ENCODE measurements at regions not wholly inside any gene's neighbourhood (a gene's known extent, or its start where the extent isn't known, plus 50 kb on each side); places are given as distances from the start of the nearest gene placed in this dataset.

DNA sequence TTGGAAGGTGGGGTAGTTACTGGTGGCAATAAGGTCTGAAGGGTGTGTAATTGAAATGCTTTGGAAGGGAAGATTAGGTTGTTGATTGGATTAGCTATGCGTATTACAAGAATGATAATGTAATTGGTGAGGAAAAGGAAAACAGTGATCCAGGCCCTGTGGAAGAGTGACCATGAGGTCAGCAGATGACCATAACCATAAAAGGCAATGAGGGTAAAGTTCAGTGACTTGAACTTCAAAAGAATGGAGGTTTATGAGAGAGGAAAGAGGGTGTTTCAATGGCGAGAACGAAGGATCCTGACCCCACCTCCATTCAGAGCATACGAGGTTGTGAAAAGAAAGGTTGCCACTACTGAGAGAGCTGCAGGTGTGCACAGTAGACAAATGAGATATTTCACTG is 439.7 kb downstream of the CCSER2 start:
- peak; percentile 68 for ATAC-seq

DNA sequence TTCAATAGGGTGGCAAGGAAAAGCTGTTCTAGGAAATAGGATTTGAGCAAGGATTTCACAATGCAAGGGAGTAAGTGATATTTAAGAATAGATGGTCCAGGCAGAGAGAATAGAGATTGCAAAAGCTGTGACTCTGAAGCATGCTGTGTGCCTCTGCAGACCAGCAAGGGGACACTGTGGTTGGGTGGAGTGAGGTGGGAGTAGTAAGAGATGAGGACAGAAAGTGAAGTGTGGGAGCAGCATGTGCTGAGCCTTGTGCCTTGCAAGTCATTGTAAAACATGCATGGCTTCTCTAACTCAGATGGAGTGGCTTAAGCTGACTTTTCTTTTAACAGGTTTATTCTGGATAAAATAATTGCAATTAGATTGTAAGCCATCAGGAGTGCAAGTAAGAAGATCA is 442.4 kb downstream of the CCSER2 start:
- no peak for ATAC-seq

More for the DNA sequence above, 439.7 kb downstream of the CCSER2 start:
- DNase-seq (ENCODE audit: low spot score): no peak

DNA sequence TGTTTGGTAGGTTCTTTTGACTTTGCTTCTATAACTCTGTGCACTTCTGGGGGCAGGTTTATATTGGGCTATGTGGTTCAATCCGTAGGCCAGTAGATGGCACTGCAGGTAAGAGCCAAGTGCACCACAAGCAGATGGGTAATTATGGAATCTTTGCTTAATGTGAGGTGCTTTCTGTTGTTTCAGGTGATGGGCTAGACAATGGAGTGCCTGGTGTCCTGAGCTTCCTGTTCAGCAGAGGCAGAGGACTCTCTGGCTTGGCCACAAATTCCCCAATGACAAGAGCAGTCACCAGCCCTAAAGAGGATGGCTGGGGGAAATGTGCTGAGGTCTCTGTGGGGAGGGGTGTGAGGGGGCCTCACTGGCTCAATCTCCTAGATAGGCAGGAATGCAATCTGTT is 455.0 kb downstream of the CCSER2 start:
- ATAC-seq: peak; percentile 95
- DNase-seq (ENCODE audit: low spot score): no peak

More for the DNA sequence above, 442.4 kb downstream of the CCSER2 start:
- DNase-seq (ENCODE audit: low spot score): no peak

DNA sequence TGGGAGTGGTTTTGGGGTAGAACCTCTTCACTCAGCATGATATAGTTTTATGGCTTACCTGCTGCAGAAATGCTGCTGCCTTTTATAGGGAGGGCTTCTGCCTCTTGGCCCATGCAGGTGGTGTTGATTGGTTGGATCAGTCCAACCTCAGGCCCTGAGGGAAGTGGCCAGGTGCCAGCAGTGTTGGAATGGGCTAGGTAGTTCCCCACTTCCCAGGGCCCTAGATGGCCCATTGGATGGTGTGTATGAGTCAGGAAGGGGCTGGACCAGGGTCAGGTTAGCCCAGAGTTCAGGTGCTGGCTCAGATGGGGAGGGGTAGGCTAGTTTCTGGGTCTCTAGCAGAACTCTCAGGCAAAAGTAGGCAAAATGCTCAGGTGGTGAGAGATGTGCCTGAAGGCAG is 455.5 kb downstream of the CCSER2 start:
- ATAC-seq (no peak), DNase-seq (ENCODE audit: low spot score) (no peak)

DNA sequence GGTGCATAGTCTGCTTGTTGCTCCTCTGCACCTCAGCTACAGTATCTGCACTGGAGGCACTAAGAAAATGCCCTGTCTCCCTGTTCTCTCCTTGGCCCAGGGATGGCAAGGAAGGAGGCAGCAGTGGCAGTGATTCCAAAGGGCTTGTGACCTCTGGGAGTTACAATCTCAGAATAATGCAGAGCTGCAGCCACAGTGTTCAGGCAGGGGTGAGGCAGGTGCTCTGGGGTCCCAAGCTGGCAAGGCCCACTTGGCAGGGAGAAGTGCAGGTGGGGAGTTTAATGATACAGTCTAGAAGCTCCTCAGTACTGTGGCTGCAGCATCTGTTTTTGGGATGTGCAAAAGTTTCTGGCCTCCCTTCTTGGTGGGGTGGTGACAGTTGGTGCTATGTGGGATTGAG is 456.4 kb downstream of the CCSER2 start:
- DNase-seq (ENCODE audit: low spot score) (no peak), ATAC-seq (no peak)

DNA sequence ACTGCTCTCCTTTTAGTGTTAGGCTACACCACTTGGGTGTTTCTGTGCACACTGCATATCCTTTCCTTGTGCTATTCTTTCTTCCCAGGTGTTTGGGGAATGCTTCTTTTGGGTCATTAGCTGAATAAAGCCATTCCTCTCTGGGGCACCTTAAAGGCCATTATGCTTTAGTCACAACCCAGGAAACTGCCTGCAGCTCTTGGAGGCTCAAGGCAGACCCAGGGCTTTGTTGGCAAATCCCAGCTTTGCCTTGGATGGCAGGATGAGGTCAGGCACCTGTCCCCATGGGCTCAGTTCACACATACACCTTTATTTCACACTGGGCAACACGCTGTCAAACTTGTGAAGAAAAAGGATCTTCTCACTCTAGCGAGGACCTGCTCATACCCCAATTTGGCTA is 460.6 kb downstream of the CCSER2 start:
- DNase-seq (ENCODE audit: low spot score) (no peak), ATAC-seq (no peak)

DNA sequence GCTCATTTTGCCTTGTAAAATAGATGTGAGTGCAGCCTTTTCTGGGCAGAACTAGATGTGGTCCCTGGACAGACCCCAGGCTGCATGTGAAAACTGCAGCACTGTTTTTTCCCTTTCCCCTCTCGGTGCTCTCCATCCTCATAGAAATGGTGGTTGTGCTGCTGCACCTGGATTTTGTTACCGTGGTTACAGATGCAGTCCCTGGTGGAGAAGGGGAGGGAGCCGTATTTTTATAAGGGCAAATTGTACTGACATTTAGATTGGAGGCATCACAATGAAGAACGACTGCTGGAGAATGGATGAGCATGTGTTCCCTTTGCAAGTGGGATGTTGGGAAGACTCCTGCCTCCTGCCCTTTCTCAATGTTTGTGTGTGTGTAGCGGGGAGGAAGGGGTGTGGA is 469.9 kb downstream of the CCSER2 start:
- ATAC-seq (no peak), DNase-seq (ENCODE audit: low spot score) (no peak)

DNA sequence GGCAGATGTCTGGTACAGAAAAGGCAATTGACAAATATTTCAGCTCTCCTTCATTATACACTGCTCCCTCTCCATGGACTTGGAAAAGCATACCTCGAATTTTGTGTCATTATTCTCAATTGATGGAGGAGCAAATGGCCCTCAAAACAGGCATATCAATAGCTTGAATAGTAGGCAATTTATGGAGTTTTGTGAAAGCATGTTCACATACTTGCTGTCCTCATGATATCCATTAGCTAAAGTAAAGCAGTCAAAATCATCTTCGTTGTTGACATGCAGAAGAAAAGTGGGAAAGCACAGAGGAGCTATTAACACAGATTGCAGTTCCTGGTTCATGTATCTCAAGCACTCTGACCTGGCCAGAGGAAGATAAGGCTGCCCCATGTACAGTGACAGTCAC is 472.8 kb downstream of the CCSER2 start:
- DNase-seq (ENCODE audit: low spot score): no peak
- no peak for ATAC-seq

DNA sequence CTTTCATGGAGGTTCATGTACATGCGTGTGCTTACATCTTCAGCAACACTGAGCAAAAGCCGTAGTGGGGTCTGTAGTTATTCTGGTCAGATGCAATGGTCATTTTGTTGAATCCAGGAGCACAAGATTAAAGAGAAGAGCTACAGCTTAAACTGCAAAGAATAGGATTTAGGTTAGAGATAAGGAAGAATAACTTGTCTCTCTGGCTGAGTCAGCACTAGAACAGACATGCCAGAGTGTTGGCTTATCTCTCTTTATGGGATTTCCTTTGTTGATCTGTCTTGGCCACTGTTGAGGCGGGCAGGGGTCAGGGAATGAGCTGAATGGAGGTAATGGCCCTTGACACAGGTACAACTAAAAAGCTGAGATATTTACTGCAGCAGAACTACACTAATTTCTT is 473.5 kb downstream of the CCSER2 start:
- DNase-seq (ENCODE audit: low spot score) (no peak), ATAC-seq (no peak)

DNA sequence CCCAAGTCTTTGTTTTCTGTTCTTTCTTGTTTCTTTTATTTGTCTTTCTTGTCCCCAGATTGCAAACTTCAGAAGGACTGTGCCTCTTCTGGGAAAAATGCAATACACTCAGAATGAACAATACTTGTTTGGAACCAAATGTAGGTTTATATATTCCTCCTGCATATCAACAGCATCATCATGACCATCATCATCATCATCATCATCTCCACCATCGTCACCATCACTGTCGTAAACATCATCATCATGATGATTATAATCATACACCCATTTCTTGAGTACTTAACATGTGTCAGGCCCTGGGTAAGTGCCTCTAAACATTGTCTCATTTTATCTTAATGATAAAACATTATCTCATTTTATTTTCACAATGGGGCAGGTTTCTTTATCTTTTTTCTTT is 476.8 kb downstream of the CCSER2 start:
- ATAC-seq (no peak), DNase-seq (ENCODE audit: low spot score) (no peak)

DNA sequence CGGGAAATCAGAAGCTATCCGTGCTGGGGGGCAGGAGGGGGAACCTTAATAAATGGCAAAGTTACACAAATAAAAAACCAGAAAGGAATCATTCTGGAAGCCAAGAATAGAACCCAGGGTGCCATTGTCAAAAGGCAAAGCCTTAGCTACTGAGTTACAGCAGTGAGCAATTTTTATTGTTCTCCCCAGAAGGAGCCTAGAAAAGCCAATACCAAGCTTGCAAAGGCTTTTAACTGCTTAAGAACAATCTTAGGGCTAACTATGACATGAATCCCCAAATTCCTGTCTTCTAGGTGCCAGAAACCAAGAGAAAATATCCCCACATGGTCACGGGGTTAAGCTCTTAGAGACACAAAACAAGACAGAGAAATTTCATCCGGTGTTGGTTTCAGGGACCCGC is 482.7 kb downstream of the CCSER2 start:
- no peak for DNase-seq (ENCODE audit: low spot score)
- no peak for ATAC-seq

DNA sequence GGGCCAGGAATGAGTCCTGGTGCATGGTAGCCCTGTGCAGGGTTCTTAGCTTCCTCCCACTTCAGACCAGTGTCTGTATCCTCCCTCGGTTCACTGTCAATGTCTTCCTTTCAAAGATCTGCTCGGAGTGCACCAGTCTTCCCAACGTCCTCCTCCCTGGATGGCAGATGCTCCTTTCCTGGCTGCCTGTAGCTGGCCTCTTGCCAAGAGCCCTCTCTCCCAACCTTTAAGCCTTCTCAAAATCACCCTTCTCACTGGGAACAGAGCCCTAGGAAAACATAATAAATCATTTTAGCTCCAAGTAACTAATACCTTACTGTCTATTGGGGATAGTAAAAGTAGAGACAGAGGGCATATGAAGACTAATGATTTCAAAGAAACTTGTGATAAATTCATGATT is 490.6 kb downstream of the CCSER2 start:
- DNase-seq (ENCODE audit: low spot score) (no peak), ATAC-seq (no peak)

DNA sequence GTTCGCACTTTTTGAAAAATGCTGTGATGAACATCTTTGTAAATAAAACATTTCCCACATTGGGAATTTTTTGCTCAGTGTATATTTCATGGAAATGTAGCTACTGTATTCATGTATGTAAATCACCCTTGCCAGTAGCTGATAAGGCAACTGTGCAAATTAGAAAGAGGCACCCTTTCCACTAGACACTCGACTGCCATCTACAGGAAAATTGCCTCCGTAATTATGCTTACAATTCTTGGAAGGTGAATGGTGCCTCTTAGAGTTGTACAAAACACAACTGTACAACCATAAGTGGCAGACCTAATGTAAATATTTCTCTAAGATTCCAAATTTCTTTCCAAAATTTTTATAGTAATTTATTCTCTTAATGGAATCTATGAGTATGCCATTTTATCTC is 491.7 kb downstream of the CCSER2 start:
- no peak for DNase-seq (ENCODE audit: low spot score)
- peak; percentile 66 for ATAC-seq

DNA sequence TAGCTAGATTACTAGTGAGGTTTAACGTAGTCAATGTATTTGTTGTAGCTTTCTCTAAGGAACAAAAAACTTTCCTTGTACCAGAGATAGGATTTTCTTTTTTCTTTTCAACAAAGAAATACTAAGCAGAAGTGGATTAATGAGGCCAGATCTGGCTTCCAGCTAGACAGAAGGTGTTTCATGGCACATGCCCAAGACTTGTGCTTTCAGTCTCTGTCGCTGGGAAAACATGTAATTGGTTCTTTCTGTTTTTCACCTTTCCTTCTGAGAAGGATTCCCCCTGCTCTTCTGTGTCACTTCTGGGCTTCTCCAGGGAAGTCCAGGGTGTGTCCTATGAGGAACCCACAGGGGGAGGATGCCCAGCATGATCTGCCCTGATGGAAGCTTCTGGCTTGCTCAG is 492.2 kb downstream of the CCSER2 start:
- DNase-seq (ENCODE audit: low spot score) (no peak), ATAC-seq (no peak)

DNA sequence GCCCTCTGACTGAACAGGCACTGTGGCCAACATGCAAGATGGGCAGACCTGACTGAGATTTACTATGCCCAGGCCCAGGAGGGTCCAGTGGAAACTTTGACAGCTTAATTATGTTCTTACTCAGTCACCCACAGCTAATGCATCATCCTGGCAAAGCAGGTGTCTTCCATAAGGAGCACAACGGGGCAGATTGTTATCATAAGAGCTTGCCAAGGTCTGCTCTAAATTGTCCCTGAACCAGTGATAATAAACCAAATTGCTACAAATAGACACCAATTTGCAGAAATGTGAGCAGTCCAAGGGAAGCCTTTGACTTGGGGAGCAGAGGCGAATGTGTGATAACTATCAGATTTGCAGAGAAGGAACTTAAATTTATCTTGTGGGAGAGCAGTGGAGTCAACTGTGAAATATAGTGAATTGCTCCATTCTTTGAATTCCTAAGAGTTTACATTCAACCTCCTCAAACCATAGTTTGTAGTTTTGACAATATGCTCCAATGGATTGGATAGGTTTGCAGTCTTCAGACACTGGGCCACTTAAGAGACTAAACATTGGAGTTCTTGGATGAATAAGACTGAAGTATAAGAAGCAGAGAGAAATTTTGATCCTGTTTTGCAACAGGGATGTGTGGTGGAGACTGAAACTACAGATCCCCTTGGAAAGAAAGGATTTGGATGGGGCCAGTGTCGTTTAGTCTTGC is 494.7 kb downstream of the CCSER2 start:
- no peak for ATAC-seq
- no peak for DNase-seq (ENCODE audit: low spot score)

DNA sequence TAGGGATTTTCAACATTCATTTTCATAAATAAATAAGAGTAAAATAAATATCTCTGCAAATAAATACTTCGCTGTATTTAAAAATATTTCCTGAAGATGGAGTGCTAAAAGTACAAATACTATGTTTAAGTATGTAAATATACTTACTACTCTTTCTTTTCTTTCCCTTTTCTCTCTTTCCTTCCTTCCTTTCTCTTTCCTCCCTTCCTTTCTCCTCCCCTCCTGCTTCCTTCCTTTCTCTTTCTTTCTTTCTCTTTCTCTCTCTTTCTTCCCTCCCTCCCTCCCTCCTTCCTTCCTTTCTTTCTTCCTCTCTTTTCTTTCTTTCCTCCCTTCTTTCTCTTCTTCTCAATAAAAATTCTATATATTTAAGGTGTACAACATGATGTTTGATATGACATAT is 496.1 kb downstream of the CCSER2 start:
- DNase-seq (ENCODE audit: low spot score): no peak

DNA sequence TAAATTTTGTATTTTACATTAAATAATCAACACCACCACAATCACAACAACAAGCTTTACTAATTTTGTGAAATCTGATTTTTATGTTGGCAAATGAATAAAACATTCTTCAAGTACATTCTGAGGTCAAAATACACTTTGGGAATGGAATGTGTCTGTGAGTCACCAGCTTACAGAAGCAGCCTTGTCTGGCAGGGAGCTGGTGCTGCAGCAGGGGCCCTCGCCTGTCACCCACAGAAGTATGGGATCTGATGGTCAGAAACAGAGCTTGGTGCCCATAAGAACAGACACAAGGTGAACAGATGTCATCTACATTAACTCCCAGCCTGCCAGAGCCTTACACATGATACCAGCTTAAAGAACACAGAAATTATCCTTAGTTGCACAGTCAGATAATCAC is 496.9 kb downstream of the CCSER2 start:
- no peak for ATAC-seq
- no peak for DNase-seq (ENCODE audit: low spot score)

More for the DNA sequence above, 496.1 kb downstream of the CCSER2 start:
- no peak for ATAC-seq

DNA sequence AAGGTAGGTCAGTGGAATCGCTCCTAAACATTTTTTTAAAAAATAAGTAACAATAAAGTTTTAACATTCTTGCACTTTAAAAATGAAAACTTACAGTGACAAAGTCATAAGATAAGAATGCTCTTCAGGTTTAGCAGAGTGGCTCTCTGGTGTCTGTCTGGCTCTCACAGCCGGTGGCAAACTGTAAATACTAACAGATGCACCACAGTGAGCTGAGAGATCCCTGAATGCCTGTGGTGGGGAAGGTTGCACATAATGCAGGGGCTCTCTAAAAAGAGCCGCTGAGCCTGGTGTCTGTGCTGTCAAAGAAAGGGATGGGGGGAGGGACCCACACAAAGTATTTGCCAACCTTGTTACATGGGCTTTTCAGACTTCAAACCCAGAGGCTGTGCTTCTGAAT is 498.3 kb downstream of the CCSER2 start:
- DNase-seq (ENCODE audit: low spot score) (no peak), ATAC-seq (no peak)

DNA sequence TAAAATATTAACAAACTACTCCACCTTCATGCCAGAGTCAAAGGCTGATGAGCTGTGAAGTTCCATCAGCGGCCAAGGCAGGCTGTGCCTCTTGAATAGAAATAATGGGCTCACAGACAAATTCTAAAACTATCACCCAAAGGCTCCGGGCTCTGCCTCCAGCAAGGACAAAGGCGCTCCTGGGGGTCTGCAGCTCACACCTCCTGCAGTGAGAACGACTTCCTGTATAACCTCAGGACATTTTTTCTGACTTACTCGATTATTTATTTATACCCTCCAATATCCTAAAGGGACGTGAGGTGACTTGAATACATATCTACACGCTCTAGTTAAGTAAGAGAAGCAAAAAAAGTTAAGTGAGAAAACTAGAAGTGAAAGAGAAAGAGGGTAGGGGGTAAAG is 500.7 kb downstream of the CCSER2 start:
- no peak for ATAC-seq
- DNase-seq (ENCODE audit: low spot score): no peak

DNA sequence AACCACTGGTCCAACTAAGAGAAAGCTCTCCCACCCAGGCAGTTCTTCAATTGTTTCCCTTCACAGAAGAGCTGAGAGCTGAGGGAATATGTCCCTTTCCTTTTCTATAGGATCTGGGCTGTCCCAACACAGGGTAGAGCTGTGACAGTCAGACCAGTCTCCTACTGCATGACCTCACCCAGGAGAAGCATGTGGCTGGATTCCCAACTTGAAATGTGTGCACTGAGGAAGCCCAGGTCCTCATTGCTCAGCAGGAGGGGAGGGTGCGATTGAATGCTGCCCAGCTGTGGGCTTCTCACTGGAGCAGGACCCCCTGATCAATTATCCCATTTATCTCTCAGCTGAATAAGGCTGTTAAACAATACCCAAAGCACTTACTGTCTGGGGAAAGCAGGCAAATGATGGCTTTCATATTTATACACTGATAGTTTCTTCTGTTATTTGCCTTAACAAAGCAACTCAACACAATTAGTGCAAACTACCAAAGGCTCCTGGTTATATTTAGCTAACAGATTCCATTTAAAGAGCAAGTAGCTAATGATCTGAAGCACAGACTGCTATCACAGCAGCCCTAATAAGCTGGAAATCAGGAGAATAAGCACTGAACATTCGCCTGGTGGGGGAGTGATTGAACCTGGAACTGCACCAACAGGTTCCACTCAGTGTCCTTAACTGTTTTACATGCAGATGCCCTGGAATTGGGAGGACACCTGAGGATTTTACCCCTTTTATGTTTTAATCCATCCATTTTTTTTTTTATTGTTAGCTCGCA is 508.8 kb downstream of the CCSER2 start:
- DNase-seq (ENCODE audit: low spot score) (no peak), ATAC-seq (no peak)

DNA sequence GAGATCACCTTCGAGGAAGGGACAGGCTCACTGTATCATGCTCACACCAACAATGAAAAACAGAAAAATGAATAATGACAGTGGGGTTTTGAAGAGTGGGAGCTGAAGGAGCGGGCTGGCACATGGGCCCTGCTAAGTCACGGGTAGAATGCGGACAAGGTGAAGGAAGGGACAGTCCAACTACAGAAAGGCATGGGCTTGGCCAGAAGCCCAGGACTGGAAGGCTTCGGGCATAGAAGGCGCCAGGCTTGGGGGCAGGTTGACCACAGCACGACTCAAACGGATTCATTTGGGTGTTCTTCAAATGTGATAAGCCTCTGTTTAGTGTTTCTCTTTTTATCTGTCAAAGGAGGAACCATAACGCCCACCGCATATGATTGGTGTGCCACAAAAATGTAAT is 509.5 kb downstream of the CCSER2 start:
- DNase-seq (ENCODE audit: low spot score) (no peak), ATAC-seq (no peak)

DNA sequence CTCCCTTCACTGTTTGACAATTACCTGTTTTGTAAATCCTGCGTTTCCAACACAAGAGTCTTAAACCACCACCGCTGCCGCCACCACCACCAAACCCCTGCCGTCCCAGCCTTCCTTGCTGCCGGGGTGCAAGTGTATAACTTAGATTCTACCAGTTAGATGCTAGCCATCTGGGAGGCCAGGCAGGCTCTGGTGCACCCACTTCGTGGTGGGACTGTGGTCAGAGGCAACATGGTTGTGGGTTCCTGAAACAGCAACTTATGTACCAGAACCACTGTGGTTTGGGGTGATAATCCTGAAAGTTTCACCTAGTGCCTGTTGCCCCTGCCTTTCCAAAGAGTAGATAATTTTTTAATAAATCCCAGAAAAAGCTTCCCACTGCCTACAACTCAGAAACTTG is 510.5 kb downstream of the CCSER2 start:
- DNase-seq (ENCODE audit: low spot score) (no peak), ATAC-seq (no peak)

DNA sequence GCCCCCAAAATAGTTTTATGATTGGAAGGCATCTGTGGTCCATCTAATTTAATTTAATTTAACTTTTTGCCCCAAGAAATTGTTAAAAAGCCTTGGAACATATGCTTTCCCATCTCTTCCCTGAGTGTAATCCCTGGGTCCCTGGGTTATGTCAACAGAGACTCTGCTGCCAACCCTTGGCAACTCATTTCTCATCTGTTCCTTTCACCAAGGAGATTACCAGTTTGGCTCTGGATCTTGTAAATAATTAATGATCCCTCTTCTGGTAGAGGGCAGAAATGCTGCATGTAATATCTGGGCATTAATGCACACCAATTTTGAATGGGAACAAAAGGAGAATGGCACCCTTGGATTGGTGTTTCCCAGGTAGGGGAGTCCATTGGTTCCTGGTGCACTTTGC is 514.2 kb downstream of the CCSER2 start:
- peak; percentile 65 for DNase-seq (ENCODE audit: low spot score)

More for the DNA sequence above, 514.2 kb downstream of the CCSER2 start:
- peak; percentile 93 for ATAC-seq

All from left lobe of liver (tissue), 2 donors.